Activated CD8-positive, alpha-beta memory T cell treated with anti-CD3 and anti-CD28 coated beads, Interleukin-2, amount 10 ng/mL, durations not matched to agents 7 days and 5 days (primary cell): ENCODE measurements at regions not wholly inside any gene's neighbourhood (a gene's known extent, or its start where the extent isn't known, plus 50 kb on each side); places are given as distances from the start of the nearest gene placed in this dataset.

Experiments used
- ATAC-seq: fragments of 150-1000 bp; cut with Tn5 transposase; one replicate; pipeline ENCODE4 v1.10.0; 2021; ENCODE audit warnings: moderate library complexity
- CTCF ChIA-PET: fragments of 350-600 bp; sonication (Branson Sonifier 250); formaldehyde crosslinking; loops from one replicate; lab custom pipeline; 2021; ENCODE audit warnings: antibody characterized with exemption; lab: Charles Lee
- DNase-seq: peaks from one replicate; pipeline ENCODE4 v3.0.0-alpha.2; 2020
- H3K27ac Mint-ChIP-seq: one replicate; pipeline ENCODE4 v1.8.0; 2021; ENCODE audit warnings: mild to moderate bottlenecking, mixed read lengths
- H3K27me3 Mint-ChIP-seq: one replicate; pipeline ENCODE4 v1.8.0; 2021; ENCODE audit warnings: mixed read lengths
- H3K36me3 Mint-ChIP-seq: one replicate; pipeline ENCODE4 v1.8.0; 2021; ENCODE audit warnings: mild to moderate bottlenecking, mixed read lengths
- H3K4me1 Mint-ChIP-seq: one replicate; pipeline ENCODE4 v1.8.0; 2021; ENCODE audit warnings: mixed read lengths
- H3K4me3 Mint-ChIP-seq: one replicate; pipeline ENCODE4 v1.8.0; 2021; ENCODE audit warnings: mild to moderate bottlenecking, moderate library complexity, mixed read lengths
- H3K9me3 Mint-ChIP-seq: one replicate; pipeline ENCODE4 v1.8.0; 2022; ENCODE audit warnings: low read depth, mixed read lengths

GRCh38 chr4:16991450-16991849 is 93.0 kb upstream of the LDB2 start:
- no peaks in the 10 kb centered on the region for H3K36me3 Mint-ChIP-seq
- H3K27ac Mint-ChIP-seq, result no peak overlapping the region
- CTCF ChIA-PET, result no interaction called here
- H3K9me3 Mint-ChIP-seq, result no peaks in the 10 kb centered on the region
- DNase-seq (no peak), ATAC-seq (no peak)
- no peak overlapping the region for H3K4me3 Mint-ChIP-seq
- no peaks in the 10 kb centered on the region for H3K4me1 Mint-ChIP-seq
- H3K27me3 Mint-ChIP-seq, result no peaks in the 10 kb centered on the region

GRCh38 chr4:16989371-16989770 is 90.9 kb upstream of the LDB2 start:
- Mint-ChIP-seq H3K27me3 (no peaks in the 10 kb centered on the region), H3K36me3 (no peaks in the 10 kb centered on the region), H3K4me3 (no peak overlapping the region), H3K9me3 (no peaks in the 10 kb centered on the region), H3K4me1 (no peaks in the 10 kb centered on the region), H3K27ac (no peak overlapping the region)
- CTCF ChIA-PET, result no interaction called here
- DNase-seq (no peak), ATAC-seq (no peak)

- ATAC-seq, result no peak
These were observed 90.4 kb upstream of the LDB2 start for GRCh38 chr4:16988814-16989213.

GRCh38 chr4:16977081-16977480 is 78.6 kb upstream of the LDB2 start:
- Mint-ChIP-seq H3K4me1 (no peaks in the 10 kb centered on the region), H3K36me3 (no peaks in the 10 kb centered on the region), H3K27ac (no peak overlapping the region), H3K4me3 (no peak overlapping the region), H3K27me3 (no peaks in the 10 kb centered on the region), H3K9me3 (no peaks in the 10 kb centered on the region)
- DNase-seq (no peak), ATAC-seq (no peak)
- CTCF ChIA-PET, result interaction anchor here (0.7 kb wide), 1 partner anchor 1225 kb away, joined by 4 read pairs; no protein-coding TSS in a partner anchor

More at GRCh38 chr4:16988814-16989213, 90.4 kb upstream of the LDB2 start:
- CTCF ChIA-PET, result no interaction called here
- no peak overlapping the region for H3K4me3 Mint-ChIP-seq
- H3K27me3 Mint-ChIP-seq, result no peaks in the 10 kb centered on the region
- H3K27ac Mint-ChIP-seq, result no peak overlapping the region
- H3K4me1 Mint-ChIP-seq, result no peaks in the 10 kb centered on the region
- no peak for DNase-seq
- no peaks in the 10 kb centered on the region for H3K9me3 Mint-ChIP-seq
- H3K36me3 Mint-ChIP-seq, result no peaks in the 10 kb centered on the region

GRCh38 chr4:16969696-16970135 is 71.3 kb upstream of the LDB2 start:
- no peaks in the 10 kb centered on the region for H3K27me3 Mint-ChIP-seq
- no peaks in the 10 kb centered on the region for H3K36me3 Mint-ChIP-seq
- no peak overlapping the region for H3K27ac Mint-ChIP-seq
- no peak overlapping the region for H3K4me3 Mint-ChIP-seq
- DNase-seq (no peak), ATAC-seq (no peak)
- H3K4me1 Mint-ChIP-seq, result no peaks in the 10 kb centered on the region
- CTCF ChIA-PET, result no interaction called here
- no peaks in the 10 kb centered on the region for H3K9me3 Mint-ChIP-seq

- H3K36me3 Mint-ChIP-seq, result no peaks in the 10 kb centered on the region
- H3K4me3 Mint-ChIP-seq, result no peak overlapping the region
- no peak for DNase-seq
- ATAC-seq, result no peak
- no peaks in the 10 kb centered on the region for H3K9me3 Mint-ChIP-seq
- H3K4me1 Mint-ChIP-seq, result no peaks in the 10 kb centered on the region
- H3K27me3 Mint-ChIP-seq, result no peaks in the 10 kb centered on the region
- CTCF ChIA-PET, result no interaction called here
- H3K27ac Mint-ChIP-seq, result no peak overlapping the region
These were observed 69.3 kb upstream of the LDB2 start for GRCh38 chr4:16967722-16968121.

GRCh38 chr4:16959305-16959704 is 60.9 kb upstream of the LDB2 start:
- CTCF ChIA-PET, result no interaction called here
- Mint-ChIP-seq H3K9me3 (no peaks in the 10 kb centered on the region), H3K36me3 (no peaks in the 10 kb centered on the region), H3K4me1 (no peaks in the 10 kb centered on the region), H3K27ac (no peak overlapping the region), H3K4me3 (no peak overlapping the region), H3K27me3 (no peaks in the 10 kb centered on the region)
- DNase-seq (no peak), ATAC-seq (no peak)

GRCh38 chr4:16952896-16953630 is 54.6 kb upstream of the LDB2 start:
- Mint-ChIP-seq H3K27me3 (peaks cover 3% of the 10 kb centered on the region), H3K9me3 (peaks cover 6% of the 10 kb centered on the region), H3K36me3 (no peaks in the 10 kb centered on the region), H3K27ac (no peak overlapping the region), H3K4me3 (no peak overlapping the region), H3K4me1 (no peaks in the 10 kb centered on the region)
- ATAC-seq, result no peak
- CTCF ChIA-PET, result no interaction called here
- no peak for DNase-seq

- CTCF ChIA-PET, result interaction anchor here (1.0 kb wide), 1 partner anchor 372 kb away, joined by 3 read pairs; no protein-coding TSS in a partner anchor
- no peak overlapping the region for H3K4me3 Mint-ChIP-seq
- no peaks in the 10 kb centered on the region for H3K4me1 Mint-ChIP-seq
- H3K9me3 Mint-ChIP-seq, result peaks cover 6% of the 10 kb centered on the region
- no peak for DNase-seq
- no peak overlapping the region for H3K27ac Mint-ChIP-seq
- no peaks in the 10 kb centered on the region for H3K36me3 Mint-ChIP-seq
- no peak for ATAC-seq
- peaks cover 3% of the 10 kb centered on the region for H3K27me3 Mint-ChIP-seq
These were observed 54.0 kb upstream of the LDB2 start for GRCh38 chr4:16952462-16952871.
